ENCODE measurements at regions not wholly inside any gene's neighbourhood (a gene's known extent, or its start where the extent isn't known, plus 50 kb on each side); places are given as distances from the start of the nearest gene placed in this dataset.
A peak's percentile ranks its signal among the peaks of the same experiment; 100 is the strongest.

GRCh38 chr21:22609802-22610201 is 1611.6 kb downstream of the NCAM2 start:
- DNase-seq: no peak

GRCh38 chr21:22627911-22628310 is 1629.7 kb downstream of the NCAM2 start:
- DNase-seq: no peak

- no peak for DNase-seq
These were observed 1632.8 kb downstream of the NCAM2 start for GRCh38 chr21:22630953-22631465.

GRCh38 chr21:22632176-22632575 is 1634.0 kb downstream of the NCAM2 start:
- no peak for DNase-seq

- DNase-seq: no peak
These were observed 1651.0 kb downstream of the NCAM2 start for GRCh38 chr21:22649246-22649645.

GRCh38 chr21:22650226-22650625 is 1652.0 kb downstream of the NCAM2 start:
- no peak for DNase-seq

GRCh38 chr21:22657781-22658180 is 1659.6 kb downstream of the NCAM2 start:
- no peak for DNase-seq

- DNase-seq: no peak
These were observed 1671.9 kb downstream of the NCAM2 start for GRCh38 chr21:22670148-22670547.

- DNase-seq: no peak
These were observed 1681.0 kb downstream of the NCAM2 start for GRCh38 chr21:22679207-22679606.

- no peak for DNase-seq
These were observed 1693.4 kb downstream of the NCAM2 start for GRCh38 chr21:22691658-22692057.

- DNase-seq: no peak
These were observed 1705.3 kb downstream of the NCAM2 start for GRCh38 chr21:22703521-22703920.

GRCh38 chr21:22710721-22711120 is 1712.5 kb downstream of the NCAM2 start:
- no peak for DNase-seq

GRCh38 chr21:22711636-22712035 is 1713.4 kb downstream of the NCAM2 start:
- DNase-seq: no peak

- no peak for DNase-seq
These were observed 1727.2 kb downstream of the NCAM2 start for GRCh38 chr21:22725436-22725835.

GRCh38 chr21:22728091-22728490 is 1729.9 kb downstream of the NCAM2 start:
- DNase-seq: no peak

GRCh38 chr21:22743085-22743484 is 1744.9 kb downstream of the NCAM2 start:
- no peak for DNase-seq

GRCh38 chr21:22754746-22755145 is 1756.5 kb downstream of the NCAM2 start:
- DNase-seq: no peak

- DNase-seq: no peak
These were observed 1760.3 kb downstream of the NCAM2 start for GRCh38 chr21:22758478-22758877.

- no peak for DNase-seq
These were observed 1764.3 kb downstream of the NCAM2 start for GRCh38 chr21:22762463-22762862.

GRCh38 chr21:22763442-22763841 is 1765.2 kb downstream of the NCAM2 start:
- DNase-seq: no peak

GRCh38 chr21:22764222-22764621 is 1766.0 kb downstream of the NCAM2 start:
- DNase-seq: no peak

GRCh38 chr21:22791376-22791775 is 1793.2 kb downstream of the NCAM2 start:
- DNase-seq: no peak

GRCh38 chr21:22791986-22792560 is 1793.9 kb downstream of the NCAM2 start:
- peak; percentile 49 for DNase-seq

GRCh38 chr21:22795091-22795490 is 1796.9 kb downstream of the NCAM2 start:
- no peak for DNase-seq

- no peak for DNase-seq
These were observed 1797.4 kb downstream of the NCAM2 start for GRCh38 chr21:22795644-22796043.

Measured in NCI-H524 treated with DMSO at 0.1 percent for 48 hours (cell line).